ENCODE measurements at regions not wholly inside any gene's neighbourhood (a gene's known extent, or its start where the extent isn't known, plus 50 kb on each side); places are given as distances from the start of the nearest gene placed in this dataset.

- H3K27ac ChIP-seq (ENCODE audit: low read length), result no peak overlapping the region
- no peaks in the 10 kb centered on the region for H3K27me3 ChIP-seq (ENCODE audit: low read length)
- no peaks in the 10 kb centered on the region for H3K79me2 ChIP-seq (ENCODE audit: low read length)
- H2AFZ ChIP-seq (ENCODE audit: low read length), result no peak overlapping the region
- H3K4me2 ChIP-seq (ENCODE audit: low read depth, low read length, poor library complexity, severe bottlenecking), result no peak overlapping the region
- no peaks in the 10 kb centered on the region for H3K4me1 ChIP-seq (ENCODE audit: low read length)
- DNase-seq, result no peak
- no peak overlapping the region for H3K9ac ChIP-seq (ENCODE audit: low read length)
- H3K4me3 ChIP-seq (ENCODE audit: low read length), result no peak overlapping the region
- H3K36me3 ChIP-seq (ENCODE audit: insufficient read depth, low read length), result no peaks in the 10 kb centered on the region
- no peaks in the 10 kb centered on the region for H4K20me1 ChIP-seq (ENCODE audit: insufficient read depth, low read depth, low read length)
- H3K9me2 ChIP-seq (replicated peaks; ENCODE audit: insufficient read depth, low read length), result no peaks in the 10 kb centered on the region
- no peaks in the 10 kb centered on the region for H3K9me3 ChIP-seq (ENCODE audit: low read length)
These were observed 107.8 kb upstream of the NAV2 start for GRCh38 chr11:19604679-19605375.

DNA sequence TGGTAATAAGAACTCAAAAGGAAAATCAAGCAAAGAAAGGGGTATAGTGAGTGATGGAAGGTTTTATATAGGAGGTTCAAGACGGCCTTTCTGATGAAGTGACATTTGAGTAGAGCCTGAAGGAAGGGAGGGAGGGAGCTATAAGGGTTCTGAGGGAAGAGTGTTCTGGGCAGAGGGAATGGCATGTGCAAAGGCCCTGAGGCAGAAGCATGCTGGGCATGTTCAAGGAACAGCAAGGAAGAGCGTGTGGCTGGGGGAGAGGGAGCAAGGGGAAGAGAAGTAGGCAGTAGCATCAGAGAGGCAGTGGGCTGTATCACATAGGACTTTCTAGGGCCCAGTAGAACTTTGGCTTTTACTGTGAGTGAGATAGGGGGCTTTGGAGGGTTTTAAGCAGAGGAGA is 108.9 kb upstream of the NAV2 start:
- Histone ChIP-seq H3K36me3 (ENCODE audit: insufficient read depth, low read length) (no peaks in the 10 kb centered on the region), H3K4me2 (ENCODE audit: low read depth, low read length, poor library complexity, severe bottlenecking) (no peak overlapping the region), H3K4me1 (ENCODE audit: low read length) (no peaks in the 10 kb centered on the region), H3K9me3 (ENCODE audit: low read length) (no peaks in the 10 kb centered on the region), H3K27me3 (ENCODE audit: low read length) (no peaks in the 10 kb centered on the region), H3K9ac (ENCODE audit: low read length) (no peak overlapping the region), H2AFZ (ENCODE audit: low read length) (no peak overlapping the region), H4K20me1 (ENCODE audit: insufficient read depth, low read depth, low read length) (no peaks in the 10 kb centered on the region), H3K27ac (ENCODE audit: low read length) (no peak overlapping the region), H3K4me3 (ENCODE audit: low read length) (no peak overlapping the region), H3K79me2 (ENCODE audit: low read length) (no peaks in the 10 kb centered on the region), H3K9me2 (replicated peaks; ENCODE audit: insufficient read depth, low read length) (no peaks in the 10 kb centered on the region)
- DNase-seq, result no peak

GRCh38 chr11:19602891-19603290 is 109.7 kb upstream of the NAV2 start:
- Histone ChIP-seq H3K36me3 (ENCODE audit: insufficient read depth, low read length) (no peaks in the 10 kb centered on the region), H3K79me2 (ENCODE audit: low read length) (no peaks in the 10 kb centered on the region), H3K4me1 (ENCODE audit: low read length) (no peaks in the 10 kb centered on the region), H3K27ac (ENCODE audit: low read length) (no peak overlapping the region), H3K4me2 (ENCODE audit: low read depth, low read length, poor library complexity, severe bottlenecking) (no peak overlapping the region), H3K27me3 (ENCODE audit: low read length) (no peaks in the 10 kb centered on the region), H4K20me1 (ENCODE audit: insufficient read depth, low read depth, low read length) (no peaks in the 10 kb centered on the region), H3K9me3 (ENCODE audit: low read length) (no peaks in the 10 kb centered on the region), H2AFZ (ENCODE audit: low read length) (no peak overlapping the region), H3K4me3 (ENCODE audit: low read length) (no peak overlapping the region), H3K9me2 (replicated peaks; ENCODE audit: insufficient read depth, low read length) (no peaks in the 10 kb centered on the region), H3K9ac (ENCODE audit: low read length) (no peak overlapping the region)
- DNase-seq, result no peak

GRCh38 chr11:19602406-19602805 is 110.2 kb upstream of the NAV2 start:
- Histone ChIP-seq H3K9me3 (ENCODE audit: low read length) (no peaks in the 10 kb centered on the region), H3K4me1 (ENCODE audit: low read length) (no peaks in the 10 kb centered on the region), H3K4me3 (ENCODE audit: low read length) (no peak overlapping the region), H3K9me2 (replicated peaks; ENCODE audit: insufficient read depth, low read length) (no peaks in the 10 kb centered on the region), H3K9ac (ENCODE audit: low read length) (no peak overlapping the region), H3K4me2 (ENCODE audit: low read depth, low read length, poor library complexity, severe bottlenecking) (no peak overlapping the region), H3K79me2 (ENCODE audit: low read length) (no peaks in the 10 kb centered on the region), H3K27me3 (ENCODE audit: low read length) (no peaks in the 10 kb centered on the region), H2AFZ (ENCODE audit: low read length) (no peak overlapping the region), H4K20me1 (ENCODE audit: insufficient read depth, low read depth, low read length) (no peaks in the 10 kb centered on the region), H3K36me3 (ENCODE audit: insufficient read depth, low read length) (no peaks in the 10 kb centered on the region), H3K27ac (ENCODE audit: low read length) (no peak overlapping the region)
- no peak for DNase-seq

- no peaks in the 10 kb centered on the region for H3K9me3 ChIP-seq (ENCODE audit: low read length)
- no peaks in the 10 kb centered on the region for H3K36me3 ChIP-seq (ENCODE audit: insufficient read depth, low read length)
- no peaks in the 10 kb centered on the region for H3K79me2 ChIP-seq (ENCODE audit: low read length)
- H3K9ac ChIP-seq (ENCODE audit: low read length), result no peak overlapping the region
- no peak overlapping the region for H2AFZ ChIP-seq (ENCODE audit: low read length)
- no peak for DNase-seq
- H4K20me1 ChIP-seq (ENCODE audit: insufficient read depth, low read depth, low read length), result no peaks in the 10 kb centered on the region
- no peaks in the 10 kb centered on the region for H3K27me3 ChIP-seq (ENCODE audit: low read length)
- no peaks in the 10 kb centered on the region for H3K4me1 ChIP-seq (ENCODE audit: low read length)
- H3K9me2 ChIP-seq (replicated peaks; ENCODE audit: insufficient read depth, low read length), result no peaks in the 10 kb centered on the region
- H3K4me3 ChIP-seq (ENCODE audit: low read length), result no peak overlapping the region
- H3K27ac ChIP-seq (ENCODE audit: low read length), result no peak overlapping the region
- H3K4me2 ChIP-seq (ENCODE audit: low read depth, low read length, poor library complexity, severe bottlenecking), result no peak overlapping the region
These were observed 111.4 kb upstream of the NAV2 start for GRCh38 chr11:19601235-19601634.

DNA sequence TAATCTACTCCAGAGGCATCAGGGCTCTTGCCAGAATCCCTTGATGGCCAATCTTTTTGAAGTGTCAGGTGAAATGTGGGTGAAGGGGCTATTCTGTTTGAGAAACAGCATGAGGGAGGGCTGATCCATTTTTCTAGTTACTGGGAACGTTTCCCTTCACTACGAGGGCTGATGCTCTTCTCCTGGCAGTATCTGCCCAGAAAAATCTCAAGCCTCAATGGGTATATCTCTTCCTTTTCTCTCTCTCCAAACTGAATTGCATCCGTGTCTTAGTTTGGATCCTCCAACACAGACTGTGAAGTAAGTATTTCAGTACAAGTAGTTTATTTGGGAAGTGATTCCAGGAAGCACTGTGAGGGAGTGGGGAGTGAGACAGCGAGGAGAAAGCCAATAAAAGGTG is 113.0 kb upstream of the NAV2 start:
- no peak overlapping the region for H3K27ac ChIP-seq (ENCODE audit: low read length)
- H4K20me1 ChIP-seq (ENCODE audit: insufficient read depth, low read depth, low read length), result no peaks in the 10 kb centered on the region
- no peaks in the 10 kb centered on the region for H3K9me2 ChIP-seq (replicated peaks; ENCODE audit: insufficient read depth, low read length)
- no peak overlapping the region for H3K4me2 ChIP-seq (ENCODE audit: low read depth, low read length, poor library complexity, severe bottlenecking)
- DNase-seq, result no peak
- no peaks in the 10 kb centered on the region for H3K9me3 ChIP-seq (ENCODE audit: low read length)
- H2AFZ ChIP-seq (ENCODE audit: low read length), result no peak overlapping the region
- H3K27me3 ChIP-seq (ENCODE audit: low read length), result no peaks in the 10 kb centered on the region
- no peak overlapping the region for H3K4me3 ChIP-seq (ENCODE audit: low read length)
- no peak overlapping the region for H3K9ac ChIP-seq (ENCODE audit: low read length)
- H3K36me3 ChIP-seq (ENCODE audit: insufficient read depth, low read length), result no peaks in the 10 kb centered on the region
- H3K4me1 ChIP-seq (ENCODE audit: low read length), result no peaks in the 10 kb centered on the region
- no peaks in the 10 kb centered on the region for H3K79me2 ChIP-seq (ENCODE audit: low read length)

DNA sequence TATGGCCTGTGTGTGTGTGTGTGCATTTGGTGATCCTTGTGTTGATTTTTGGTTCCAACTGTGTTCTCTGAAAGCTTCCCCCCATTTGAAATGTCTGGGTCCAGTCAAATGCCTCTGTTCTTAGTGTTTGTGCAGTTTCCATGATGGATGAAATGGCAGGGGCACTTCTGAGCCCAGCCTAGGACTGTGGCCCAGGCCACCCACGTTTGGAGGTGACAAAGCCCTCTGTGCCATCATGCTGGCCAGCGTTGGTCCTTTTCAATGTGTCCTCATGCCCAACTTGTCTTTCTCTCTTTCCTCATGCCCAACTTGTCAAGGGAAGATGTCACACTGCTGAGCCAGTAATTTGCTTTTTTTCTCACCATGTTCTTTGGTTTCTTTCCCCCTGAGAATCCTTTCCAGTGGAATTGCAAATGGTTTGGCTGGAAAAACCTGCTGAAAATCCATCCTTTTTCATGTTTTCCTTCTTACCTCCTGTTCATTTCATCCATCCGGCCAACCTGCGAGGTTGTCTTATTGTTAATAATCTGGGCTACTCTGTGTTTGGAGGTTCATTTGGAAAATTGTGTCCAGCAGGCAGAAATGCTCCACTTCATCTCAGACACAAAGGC is 113.7 kb upstream of the NAV2 start:
- H3K9me3 ChIP-seq (ENCODE audit: low read length), result no peaks in the 10 kb centered on the region
- H4K20me1 ChIP-seq (ENCODE audit: insufficient read depth, low read depth, low read length), result no peaks in the 10 kb centered on the region
- H3K79me2 ChIP-seq (ENCODE audit: low read length), result no peaks in the 10 kb centered on the region
- H3K9me2 ChIP-seq (replicated peaks; ENCODE audit: insufficient read depth, low read length), result no peaks in the 10 kb centered on the region
- no peaks in the 10 kb centered on the region for H3K27me3 ChIP-seq (ENCODE audit: low read length)
- no peaks in the 10 kb centered on the region for H3K4me1 ChIP-seq (ENCODE audit: low read length)
- H3K27ac ChIP-seq (ENCODE audit: low read length), result no peak overlapping the region
- no peak overlapping the region for H3K9ac ChIP-seq (ENCODE audit: low read length)
- DNase-seq, result no peak
- no peak overlapping the region for H2AFZ ChIP-seq (ENCODE audit: low read length)
- H3K4me3 ChIP-seq (ENCODE audit: low read length), result no peak overlapping the region
- H3K4me2 ChIP-seq (ENCODE audit: low read depth, low read length, poor library complexity, severe bottlenecking), result no peak overlapping the region
- H3K36me3 ChIP-seq (ENCODE audit: insufficient read depth, low read length), result no peaks in the 10 kb centered on the region

DNA sequence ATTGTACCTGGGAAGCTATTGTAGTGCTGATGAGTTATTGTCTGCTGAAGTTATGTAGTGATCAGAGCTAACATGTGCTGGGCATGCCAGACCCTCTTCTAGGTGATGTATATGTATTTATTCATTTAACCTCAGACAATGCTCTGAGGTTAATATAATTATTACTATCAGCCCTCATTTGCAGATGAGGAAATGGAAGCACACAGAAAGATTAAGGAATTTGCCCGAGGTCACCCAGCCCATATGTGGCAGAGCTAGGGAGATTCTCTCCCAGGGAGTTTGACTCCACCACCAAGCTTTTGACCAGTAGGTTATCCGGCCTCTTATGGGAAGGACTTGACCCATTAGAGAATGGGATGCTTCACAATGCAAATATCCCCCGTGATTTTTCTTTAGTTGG is 114.2 kb upstream of the NAV2 start:
- H3K9me2 ChIP-seq (replicated peaks; ENCODE audit: insufficient read depth, low read length), result no peaks in the 10 kb centered on the region
- H3K4me1 ChIP-seq (ENCODE audit: low read length), result no peaks in the 10 kb centered on the region
- no peak overlapping the region for H2AFZ ChIP-seq (ENCODE audit: low read length)
- DNase-seq, result no peak
- no peaks in the 10 kb centered on the region for H3K36me3 ChIP-seq (ENCODE audit: insufficient read depth, low read length)
- H3K9me3 ChIP-seq (ENCODE audit: low read length), result no peaks in the 10 kb centered on the region
- no peak overlapping the region for H3K4me2 ChIP-seq (ENCODE audit: low read depth, low read length, poor library complexity, severe bottlenecking)
- no peak overlapping the region for H3K27ac ChIP-seq (ENCODE audit: low read length)
- no peaks in the 10 kb centered on the region for H3K27me3 ChIP-seq (ENCODE audit: low read length)
- H4K20me1 ChIP-seq (ENCODE audit: insufficient read depth, low read depth, low read length), result no peaks in the 10 kb centered on the region
- H3K79me2 ChIP-seq (ENCODE audit: low read length), result no peaks in the 10 kb centered on the region
- no peak overlapping the region for H3K9ac ChIP-seq (ENCODE audit: low read length)
- no peak overlapping the region for H3K4me3 ChIP-seq (ENCODE audit: low read length)
